ENCODE measurements at regions not wholly inside any gene's neighbourhood (a gene's known extent, or its start where the extent isn't known, plus 50 kb on each side); places are given as distances from the start of the nearest gene placed in this dataset.

GRCh38 chr4:46594661-46595060 lies 204.7 kb upstream of the GABRA2 start:
- no peak for TF ChIP-seq MYC (IDR thresholded peaks at IDR 0.05; ENCODE audit: low read depth, low read length)
- H3K4me3 ChIP-seq (ENCODE audit: low read depth, low read length), result no peak overlapping the region
- no peak for DNase-seq (ENCODE audit: low read depth)

- no peak for DNase-seq (ENCODE audit: low read depth)
- H3K4me3 ChIP-seq (ENCODE audit: low read depth, low read length), result no peak overlapping the region
- TF ChIP-seq MYC (IDR thresholded peaks at IDR 0.05; ENCODE audit: low read depth, low read length) (no peak), MAX (IDR thresholded peaks at IDR 0.05; ENCODE audit: low read depth, low read length) (no peak), POLR2A (IDR thresholded peaks at IDR 0.05; ENCODE audit: extremely low read depth, insufficient read length) (no peak), CTCF (IDR thresholded peaks at IDR 0.05; ENCODE audit: low read depth, low read length) (no peak)
These were observed 196.6 kb upstream of the GABRA2 start for GRCh38 chr4:46586566-46586965.

GRCh38 chr4:46581677-46582076 lies 191.7 kb upstream of the GABRA2 start:
- no peak for DNase-seq (ENCODE audit: low read depth)
- no peak overlapping the region for H3K4me3 ChIP-seq (ENCODE audit: low read depth, low read length)
- TF ChIP-seq POLR2A (IDR thresholded peaks at IDR 0.05; ENCODE audit: extremely low read depth, insufficient read length), result no peak
- no peak for TF ChIP-seq MAX (IDR thresholded peaks at IDR 0.05; ENCODE audit: low read depth, low read length)
- no peak for TF ChIP-seq MYC (IDR thresholded peaks at IDR 0.05; ENCODE audit: low read depth, low read length)
- no peak for TF ChIP-seq CTCF (IDR thresholded peaks at IDR 0.05; ENCODE audit: low read depth, low read length)

- H3K4me3 ChIP-seq (ENCODE audit: low read depth, low read length), result no peak overlapping the region
- DNase-seq (ENCODE audit: low read depth), result no peak
- TF ChIP-seq POLR2A (IDR thresholded peaks at IDR 0.05; ENCODE audit: extremely low read depth, insufficient read length), result no peak
- TF ChIP-seq MYC (IDR thresholded peaks at IDR 0.05; ENCODE audit: low read depth, low read length), result no peak
- no peak for TF ChIP-seq MAX (IDR thresholded peaks at IDR 0.05; ENCODE audit: low read depth, low read length)
- no peak for TF ChIP-seq CTCF (IDR thresholded peaks at IDR 0.05; ENCODE audit: low read depth, low read length)
These were observed 165.0 kb upstream of the GABRA2 start for GRCh38 chr4:46554760-46555465.

GRCh38 chr4:46550471-46550870 lies 160.5 kb upstream of the GABRA2 start:
- DNase-seq (ENCODE audit: low read depth), result no peak
- TF ChIP-seq MYC (IDR thresholded peaks at IDR 0.05; ENCODE audit: low read depth, low read length), result no peak
- no peak overlapping the region for H3K4me3 ChIP-seq (ENCODE audit: low read depth, low read length)

- no peak for DNase-seq (ENCODE audit: low read depth)
- H3K4me3 ChIP-seq (ENCODE audit: low read depth, low read length), result no peak overlapping the region
- TF ChIP-seq POLR2A (IDR thresholded peaks at IDR 0.05; ENCODE audit: extremely low read depth, insufficient read length) (no peak), CTCF (IDR thresholded peaks at IDR 0.05; ENCODE audit: low read depth, low read length) (no peak), MAX (IDR thresholded peaks at IDR 0.05; ENCODE audit: low read depth, low read length) (no peak), MYC (IDR thresholded peaks at IDR 0.05; ENCODE audit: low read depth, low read length) (no peak)
These were observed 159.2 kb upstream of the GABRA2 start for GRCh38 chr4:46549125-46549524.

GRCh38 chr4:46524751-46525150 lies 134.8 kb upstream of the GABRA2 start:
- no peak for DNase-seq (ENCODE audit: low read depth)
- no peak overlapping the region for H3K4me3 ChIP-seq (ENCODE audit: low read depth, low read length)
- TF ChIP-seq MYC (IDR thresholded peaks at IDR 0.05; ENCODE audit: low read depth, low read length) (no peak), POLR2A (IDR thresholded peaks at IDR 0.05; ENCODE audit: extremely low read depth, insufficient read length) (no peak), CTCF (IDR thresholded peaks at IDR 0.05; ENCODE audit: low read depth, low read length) (no peak), MAX (IDR thresholded peaks at IDR 0.05; ENCODE audit: low read depth, low read length) (no peak)

Data from NB4 (cell line).